HepG2 (cell line): ENCODE measurements at regions not wholly inside any gene's neighbourhood (a gene's known extent, or its start where the extent isn't known, plus 50 kb on each side); places are given as distances from the start of the nearest gene placed in this dataset.

Experiments
- ATAC-seq: fragments of 200-7000 bp; cut with Tn5 transposase; 3 replicates; pipeline ENCODE4 v1.9.1; 2020; ENCODE audit warnings: mild to moderate bottlenecking, moderate library complexity
- BruUV-seq: library from RNA; stranded (reverse); fragments of 400-500 nt; replicated peaks from 2 replicates; lab custom pipeline; 2021; lab: Mats Ljungman, UMichigan
- CTCF ChIA-PET: fragments of 300-600 bp; formaldehyde crosslinking; extraction: SDS; loops from one replicate; lab custom pipeline; 2021; ENCODE audit warnings: low total read pairs, inconsistent platforms, low intra/inter-chr PET ratio; lab: Yijun Ruan, JAX
- POLR2A ChIA-PET: fragments of 350-600 bp; sonication (Branson Sonifier 250); formaldehyde crosslinking; loops from one replicate; lab custom pipeline; 2020; ENCODE audit warnings: antibody characterized with exemption, inconsistent platforms; lab: Yijun Ruan, JAX
- DNase-seq: peaks from one replicate; pipeline ENCODE4 v3.0.0-alpha.2; 2015; ENCODE audit warnings: low spot score
- FAIRE-seq: peaks from 3 replicates; lab custom pipeline; 2011; peaks lifted over from hg19 to GRCh38; lab: Jason Lieb, UNC
- H2AFZ ChIP-seq: one replicate; pipeline ENCODE4 v1.6.1; 2011; ENCODE audit warnings: low read length, inconsistent platforms
- H3K27ac ChIP-seq: fragments of 300-600 bp; 3 replicates; pipeline ENCODE4 v1.8.0; 2011; ENCODE audit warnings: mixed run types, mild to moderate bottlenecking, mixed read lengths, low read length, inconsistent platforms; ENCODE audit not compliant: insufficient read depth; ENCODE audit errors: extremely low read length
- H3K27me3 ChIP-seq, 2 experiments: fragments of 200-600 bp in 1 of 2; 2 replicates in 1 of 2; 3 replicates in 1 of 2; pipeline versions ENCODE4 v1.6.0 to v1.8.0; 2011; ENCODE audit warnings: low read length in 2 of 2, mild to moderate bottlenecking in 2 of 2, moderate library complexity in 2 of 2, inconsistent platforms in 1 of 2; ENCODE audit not compliant: insufficient read depth in 2 of 2, control insufficient read depth in 1 of 2
- H3K36me3 ChIP-seq, 2 experiments: fragments of 200-600 bp in 1 of 2; replicated peaks in 1 of 2; 2 replicates in 1 of 2; 3 replicates in 1 of 2; pipeline versions ENCODE4 v1.5.1 to v1.8.0; 2011; ENCODE audit warnings: low read length in 2 of 2, inconsistent platforms in 1 of 2; ENCODE audit not compliant: insufficient read depth in 2 of 2, control insufficient read depth in 1 of 2
- H3K4me1 ChIP-seq: 2 replicates; pipeline ENCODE4 v1.5.1; 2012; ENCODE audit warnings: low read length, inconsistent platforms; ENCODE audit not compliant: insufficient read depth
- H3K4me2 ChIP-seq: 2 replicates; pipeline ENCODE4 v1.6.0; 2011; ENCODE audit warnings: low read depth, low read length, inconsistent platforms
- H3K4me3 ChIP-seq, 3 experiments: fragments of 200-600 bp in 1 of 3; sonication (generic), shearing (Covaris generic) in 1 of 3; replicated peaks in 1 of 3; 2 replicates each; pipeline ENCODE4 v1.5.1; 2011 to 2016; ENCODE audit warnings: low read length in 3 of 3, inconsistent platforms in 2 of 3, low read depth in 2 of 3, mild to moderate bottlenecking in 2 of 3, control low read depth in 1 of 3, mixed read lengths in 1 of 3; ENCODE audit not compliant: insufficient read depth in 1 of 3
- H3K79me2 ChIP-seq: one replicate; pipeline ENCODE4 v1.6.1; 2011; ENCODE audit warnings: low read length, inconsistent platforms; ENCODE audit not compliant: insufficient read depth
- H3K9ac ChIP-seq: 2 replicates; pipeline ENCODE4 v1.6.0; 2011; ENCODE audit warnings: mild to moderate bottlenecking, low read depth, low read length, inconsistent platforms; ENCODE audit not compliant: insufficient read depth
- H3K9me3 ChIP-seq: 2 replicates; pipeline ENCODE4 v1.5.1; 2012; ENCODE audit warnings: mild to moderate bottlenecking, low read length
- H4K20me1 ChIP-seq: 2 replicates; pipeline ENCODE4 v1.6.0; 2011; ENCODE audit warnings: inconsistent platforms, mild to moderate bottlenecking, low read length, moderate library complexity; ENCODE audit not compliant: insufficient read depth
- BRF2 ChIP-seq: sonication (generic); formaldehyde crosslinking; IDR thresholded peaks from 2 replicates; pipeline ENCODE4 v1.8.1; 2022; ENCODE audit warnings: mild to moderate bottlenecking, missing genetic modification reagents
- FOXC1 ChIP-seq: sonication (generic); formaldehyde crosslinking; IDR thresholded peaks from 2 replicates; pipeline ENCODE4 v1.8.0; 2022; ENCODE audit warnings: mild to moderate bottlenecking, missing genetic modification reagents, borderline replicate concordance
- FOXP4 ChIP-seq: sonication (generic); formaldehyde crosslinking; IDR thresholded peaks from 2 replicates; pipeline ENCODE4 v1.4.0; 2020; ENCODE audit warnings: missing genetic modification reagents
- NFE2 ChIP-seq: sonication (generic); formaldehyde crosslinking; IDR thresholded peaks from 2 replicates; pipeline ENCODE4 v1.4.0; 2020; ENCODE audit warnings: missing genetic modification reagents
- NFIC ChIP-seq: IDR thresholded peaks from 2 replicates; pipeline ENCODE4 v1.6.1; 2012; ENCODE audit warnings: mild to moderate bottlenecking, low read length, inconsistent platforms
- TAF1 ChIP-seq: sonication (generic); formaldehyde crosslinking; IDR thresholded peaks from 2 replicates; pipeline ENCODE4 v1.4.0; 2020; ENCODE audit warnings: missing genetic modification reagents
- ZFP91 ChIP-seq: sonication (generic); formaldehyde crosslinking; IDR thresholded peaks from 2 replicates; pipeline ENCODE4 v1.9.0; 2022; ENCODE audit warnings: missing genetic modification reagents, mild to moderate bottlenecking, borderline replicate concordance
- ZNF264 ChIP-seq: sonication (generic); formaldehyde crosslinking; IDR thresholded peaks from 2 replicates; pipeline ENCODE4 v1.4.0; 2020; ENCODE audit warnings: missing genetic modification reagents
- ZNF546 ChIP-seq: sonication (generic); formaldehyde crosslinking; conservative IDR thresholded peaks from 2 replicates; pipeline ENCODE4 v1.8.1; 2023; ENCODE audit warnings: mild to moderate bottlenecking, missing genetic modification reagents
- ZNF558 ChIP-seq: sonication (generic); formaldehyde crosslinking; IDR thresholded peaks from 2 replicates; pipeline ENCODE4 v1.9.0; 2022; ENCODE audit warnings: mild to moderate bottlenecking, missing genetic modification reagents, borderline replicate concordance
- ZNF598 ChIP-seq: sonication (generic); formaldehyde crosslinking; IDR thresholded peaks from 2 replicates; pipeline ENCODE4 v1.5.1; 2020; ENCODE audit warnings: mild to moderate bottlenecking, missing genetic modification reagents, borderline replicate concordance
- WGBS: methylation state at CpG from one replicate; pipeline ENCODE4 v1.1.6; 2017; ENCODE audit warnings: low lambda C conversion rate; 5-methylcytosine and 5-hydroxymethylcytosine counted together
- in situ Hi-C: cut with HindIII; loops from 2 replicates; pipeline ENCODE4 v1.10.0; 2017; ENCODE audit warnings: low pct_unique_long_range_greater_than_20kb; ENCODE audit not compliant: extremely low pct_ligation_motif_present
- intact Hi-C: fragments of 100-400 bp; cut with micrococcal nuclease; formaldehyde crosslinking; loops from one replicate; pipeline ENCODE4 v1.10.0; 2022; ENCODE audit not compliant: unreplicated experiment

- POLR2A ChIA-PET: no interaction called here
- no peaks in the 10 kb centered on the region for H3K36me3 ChIP-seq
- H3K9me3 ChIP-seq: no peaks in the 10 kb centered on the region
- H3K9ac ChIP-seq: no peak overlapping the region
- TF ChIP-seq ZNF558 (CRISPR knock-in tag): no peak
- no peak for TF ChIP-seq ZFP91 (CRISPR knock-in tag)
- no peak for TF ChIP-seq FOXP4 (CRISPR knock-in tag)
- no peak for TF ChIP-seq NFIC
- TF ChIP-seq TAF1: no peak
- TF ChIP-seq ZNF546 (CRISPR knock-in tag): no peak
- no peak for TF ChIP-seq BRF2
- TF ChIP-seq ZNF598: no peak
- TF ChIP-seq FOXC1 (CRISPR knock-in tag): no peak
- TF ChIP-seq NFE2 (CRISPR knock-in tag): no peak
- no peak for TF ChIP-seq ZNF264 (CRISPR knock-in tag)
- TF ChIP-seq, all 625 proteins: peak for 0
- CTCF ChIA-PET: no interaction called here
- Histone ChIP-seq H3K27me3 (peaks cover 5 to 28% of the 10 kb centered on the region in 2 experiments; a peak in 3 of 5 replicates), H4K20me1 (no peaks in the 10 kb centered on the region), H3K79me2 (no peaks in the 10 kb centered on the region), H3K27ac (no peak overlapping the region), H3K4me3 (no peak overlapping the region), H2AFZ (no peak overlapping the region), H3K4me2 (no peak overlapping the region), H3K4me1 (no peaks in the 10 kb centered on the region)
- no peak for DNase-seq
- FAIRE-seq: no peak
- no peak for ATAC-seq
- intact Hi-C loops (no loop called here), in situ Hi-C loops (no loop called here)
- BruUV-seq: no TSS peak
- 2% methylated on average over 13 of the region's 20 CpGs for WGBS
Observed at GRCh38 chr12:131250028-131250950, 296.6 kb downstream of the ADGRD1 start.
